GM23248 (cell line): ENCODE measurements at regions not wholly inside any gene's neighbourhood (a gene's known extent, or its start where the extent isn't known, plus 50 kb on each side); places are given as distances from the start of the nearest gene placed in this dataset.

Experiments
- EZH2 ChIP-seq: fragments of 200-600 bp; sonication (generic); IDR thresholded peaks from 2 replicates; pipeline ENCODE4 v1.6.1; 2018; ENCODE audit warnings: antibody characterized with exemption, mild to moderate bottlenecking; ENCODE audit not compliant: insufficient read depth, poor library complexity, severe bottlenecking
- EZH2phosphoT487 ChIP-seq: fragments of 200-600 bp; sonication (generic); IDR thresholded peaks from 2 replicates; pipeline ENCODE4 v1.6.1; 2018; ENCODE audit warnings: antibody characterized with exemption, moderate library complexity, mild to moderate bottlenecking, low read depth; ENCODE audit not compliant: insufficient read depth

GRCh38 chr2:6723865-6724604 is 141.7 kb downstream of the CMPK2 start:
- no peak for TF ChIP-seq EZH2phosphoT487
- no peak for TF ChIP-seq EZH2
